H1 (cell line): ENCODE measurements at regions not wholly inside any gene's neighbourhood (a gene's known extent, or its start where the extent isn't known, plus 50 kb on each side); places are given as distances from the start of the nearest gene placed in this dataset.

ENCODE experiments used
- CTCF ChIA-PET: fragments of 300-600 bp; sonication (Branson Sonifier 250); formaldehyde crosslinking; loops from one replicate; lab custom pipeline; 2021; ENCODE audit not compliant: partially characterized antibody; lab: Charles Lee
- POLR2A ChIA-PET: fragments of 300-600 bp; sonication (Branson Sonifier 250); formaldehyde crosslinking; loops from one replicate; lab custom pipeline; 2021; ENCODE audit warnings: inconsistent platforms; ENCODE audit not compliant: partially characterized antibody; lab: Charles Lee
- DNase-seq, 2 experiments: peaks; one replicate each; pipeline versions ENCODE4 v3.0.0 to v3.0.0-alpha.2; 2010 to 2022; ENCODE audit warnings: low spot score in 2 of 2, low read depth in 1 of 2, mixed read lengths in 1 of 2
- FAIRE-seq: peaks from 2 replicates; lab custom pipeline; 2011; peaks lifted over from hg19 to GRCh38; lab: Jason Lieb, UNC
- H2AFZ ChIP-seq: 2 replicates; pipeline ENCODE4 v1.8.1; 2012; ENCODE audit warnings: low read length, inconsistent platforms
- H2AK5ac ChIP-seq: 2 replicates; pipeline ENCODE4 v1.6.1; 2013; ENCODE audit warnings: low read depth, low read length
- H2BK120ac ChIP-seq: replicated peaks from 2 replicates; pipeline ENCODE3; 2013; ENCODE audit warnings: low read depth, low read length, inconsistent platforms
- H2BK12ac ChIP-seq: 2 replicates; pipeline ENCODE4 v1.6.1; 2013; ENCODE audit warnings: low read depth, low read length
- H2BK15ac ChIP-seq: 2 replicates; pipeline ENCODE4 v1.6.1; 2013; ENCODE audit warnings: low read length
- H2BK20ac ChIP-seq: 2 replicates; pipeline ENCODE4 v1.6.1; 2013; ENCODE audit warnings: low read length
- H2BK5ac ChIP-seq: 2 replicates; pipeline ENCODE4 v1.6.1; 2013; ENCODE audit warnings: low read depth, low read length
- H3K14ac ChIP-seq: 2 replicates; pipeline ENCODE4 v1.6.1; 2013; ENCODE audit warnings: inconsistent platforms; ENCODE audit not compliant: insufficient read length
- H3K18ac ChIP-seq: 2 replicates; pipeline ENCODE4 v1.6.1; 2013; ENCODE audit warnings: low read length; ENCODE audit errors: extremely low read depth
- H3K23ac ChIP-seq: 2 replicates; pipeline ENCODE4 v1.6.1; 2013; ENCODE audit warnings: inconsistent platforms; ENCODE audit not compliant: insufficient read length
- H3K23me2 ChIP-seq: 2 replicates; pipeline ENCODE4 v1.6.1; 2013; ENCODE audit warnings: low read depth, low read length
- H3K27ac ChIP-seq: 2 replicates; pipeline ENCODE4 v1.6.1; 2011; ENCODE audit warnings: low read depth, low read length, inconsistent platforms
- H3K27me3 ChIP-seq, 4 experiments: replicated peaks in 1 of 4; 1 replicate in 1 of 4; 2 replicates in 3 of 4; pipeline versions ENCODE4 v1.6.1 to v1.8.1; 2011 to 2013; ENCODE audit warnings: low read length in 3 of 4, mild to moderate bottlenecking in 3 of 4, inconsistent platforms in 2 of 4, mixed read lengths in 2 of 4, moderate library complexity in 1 of 4; ENCODE audit not compliant: control insufficient read depth in 3 of 4, insufficient read depth in 3 of 4; ENCODE audit errors: extremely low read depth in 1 of 4
- H3K36me3 ChIP-seq, 4 experiments: 2 replicates each; pipeline versions ENCODE4 v1.6.1 to v1.8.1; 2011 to 2013; ENCODE audit warnings: mild to moderate bottlenecking in 4 of 4, low read length in 3 of 4, moderate library complexity in 2 of 4, control low read depth in 1 of 4, inconsistent platforms in 1 of 4; ENCODE audit not compliant: insufficient read depth in 4 of 4, control insufficient read depth in 2 of 4
- H3K4ac ChIP-seq: replicated peaks from 2 replicates; pipeline ENCODE3; 2013; ENCODE audit warnings: low read length, low read depth, mixed read lengths, inconsistent platforms; ENCODE audit not compliant: insufficient read length
- H3K4me1 ChIP-seq, 4 experiments: replicated peaks in 1 of 4; 1 replicate in 1 of 4; 2 replicates in 3 of 4; pipeline versions ENCODE4 v1.6.1 to v1.8.1; 2011 to 2013; ENCODE audit warnings: low read length in 3 of 4, inconsistent platforms in 2 of 4, mixed read lengths in 1 of 4; ENCODE audit not compliant: insufficient read depth in 4 of 4, control insufficient read depth in 3 of 4
- H3K4me2 ChIP-seq, 2 experiments: 2 replicates each; pipeline versions ENCODE4 v1.6.1 to v1.8.1; 2011 to 2013; ENCODE audit warnings: low read depth in 2 of 2, low read length in 2 of 2, control low read depth in 1 of 2, inconsistent platforms in 1 of 2, mild to moderate bottlenecking in 1 of 2; ENCODE audit not compliant: insufficient read depth in 1 of 2
- H3K4me3 ChIP-seq, 4 experiments: fragments of 200-600, 300-600 bp in 1 of 4; sonication (generic), shearing (Covaris generic), sonication (Bioruptor Twin) in 1 of 4; 2 replicates each; pipeline versions ENCODE4 v1.5.1 to v1.8.1; 2011 to 2016; ENCODE audit warnings: low read length in 4 of 4, low read depth in 3 of 4, control low read depth in 2 of 4, inconsistent platforms in 2 of 4, mild to moderate bottlenecking in 2 of 4, mixed read lengths in 1 of 4, moderate library complexity in 1 of 4; ENCODE audit not compliant: insufficient read depth in 2 of 4; ENCODE audit errors: extremely low read depth in 1 of 4
- H3K56ac ChIP-seq: replicated peaks from 2 replicates; pipeline ENCODE3; 2013; ENCODE audit warnings: low read depth, mild to moderate bottlenecking, mixed read lengths, low read length, inconsistent platforms; ENCODE audit not compliant: insufficient read length
- H3K79me1 ChIP-seq: 2 replicates; pipeline ENCODE4 v1.6.1; 2013; ENCODE audit warnings: low read depth, low read length, control low read depth
- H3K79me2 ChIP-seq, 2 experiments: 2 replicates each; pipeline versions ENCODE4 v1.6.1 to v1.8.1; 2012 to 2013; ENCODE audit warnings: low read length in 2 of 2, mild to moderate bottlenecking in 2 of 2, inconsistent platforms in 1 of 2; ENCODE audit not compliant: insufficient read depth in 2 of 2, control insufficient read depth in 1 of 2
- H3K9ac ChIP-seq, 4 experiments: replicated peaks in 1 of 4; 1 replicate in 1 of 4; 2 replicates in 3 of 4; pipeline versions ENCODE4 v1.6.1 to v1.8.1; 2011 to 2013; ENCODE audit warnings: low read depth in 3 of 4, low read length in 3 of 4, control low read depth in 2 of 4, mild to moderate bottlenecking in 2 of 4, moderate library complexity in 2 of 4, inconsistent platforms in 1 of 4; ENCODE audit errors: extremely low read depth in 1 of 4
- H3K9me3 ChIP-seq, 2 experiments: 2 replicates each; pipeline versions ENCODE4 v1.6.1 to v1.8.1; 2012 to 2013; ENCODE audit warnings: mild to moderate bottlenecking in 2 of 2, moderate library complexity in 2 of 2, control low read depth in 1 of 2, inconsistent platforms in 1 of 2, low read depth in 1 of 2, low read length in 1 of 2, mixed read lengths in 1 of 2; ENCODE audit not compliant: insufficient read depth in 2 of 2
- H4K20me1 ChIP-seq, 2 experiments: replicated peaks in 1 of 2; 2 replicates each; pipeline versions ENCODE3 to v1.8.1; 2011 to 2013; ENCODE audit warnings: inconsistent platforms in 2 of 2, low read length in 2 of 2, mild to moderate bottlenecking in 1 of 2; ENCODE audit not compliant: insufficient read depth in 2 of 2, control insufficient read depth in 1 of 2
- H4K5ac ChIP-seq: 2 replicates; pipeline ENCODE4 v1.6.1; 2013; ENCODE audit warnings: low read length, low read depth, mixed read lengths, inconsistent platforms; ENCODE audit not compliant: insufficient read length
- H4K8ac ChIP-seq: 2 replicates; pipeline ENCODE4 v1.8.0; 2013; ENCODE audit warnings: mild to moderate bottlenecking, moderate library complexity, low read length, inconsistent platforms; ENCODE audit not compliant: insufficient read depth; ENCODE audit errors: extremely low read depth
- H4K91ac ChIP-seq: replicated peaks from 2 replicates; pipeline ENCODE3; 2013; ENCODE audit warnings: low read length, mixed read lengths, inconsistent platforms; ENCODE audit not compliant: insufficient read length
- ATF3 ChIP-seq: IDR thresholded peaks from 2 replicates; pipeline ENCODE4 v1.6.1; 2011; ENCODE audit warnings: low read depth, mild to moderate bottlenecking, low read length; ENCODE audit not compliant: insufficient read depth
- HDAC2 ChIP-seq, 2 experiments: fragments of 300-600 bp in 1 of 2; sonication (generic) in 1 of 2; IDR thresholded peaks; 2 replicates each; pipeline ENCODE4 v1.6.1; 2011 to 2012; ENCODE audit warnings: low read depth in 2 of 2, low read length in 2 of 2, mild to moderate bottlenecking in 2 of 2, moderate library complexity in 2 of 2, borderline replicate concordance in 1 of 2, inconsistent platforms in 1 of 2
- HDAC6 ChIP-seq: IDR thresholded peaks from one replicate; pipeline ENCODE4 v1.7.1; 2012; ENCODE audit warnings: low read depth, mild to moderate bottlenecking, inconsistent platforms, low read length, moderate library complexity
- MAFK ChIP-seq: IDR thresholded peaks from 2 replicates; pipeline ENCODE4 v1.6.1; 2012; ENCODE audit warnings: low read depth, mild to moderate bottlenecking, improper control_type of control experiment, low read length
- POLR2A ChIP-seq, 2 experiments: IDR thresholded peaks; 1 replicate in 1 of 2; 2 replicates in 1 of 2; pipeline ENCODE4 v1.6.1; 2011; ENCODE audit warnings: low read depth in 2 of 2, low read length in 2 of 2, mild to moderate bottlenecking in 2 of 2; ENCODE audit errors: control extremely low read depth in 1 of 2
- POLR2AphosphoS5 ChIP-seq: IDR thresholded peaks from 2 replicates; pipeline ENCODE4 v1.6.1; 2011; ENCODE audit warnings: low read depth, low read length
- POU5F1 ChIP-seq: IDR thresholded peaks from 2 replicates; pipeline ENCODE4 v1.6.1; 2011; ENCODE audit warnings: low read depth, mild to moderate bottlenecking, low read length, moderate library complexity
- RBBP5 ChIP-seq: IDR thresholded peaks from 2 replicates; pipeline ENCODE4 v1.7.1; 2012; ENCODE audit warnings: low read depth, mild to moderate bottlenecking, inconsistent platforms, low read length, moderate library complexity, borderline replicate concordance
- RNF2 ChIP-seq: fragments of 200-900, 300-1000 bp; sonication (generic); IDR thresholded peaks from 2 replicates; pipeline ENCODE4 v1.7.1; 2016; ENCODE audit warnings: borderline replicate concordance, low read depth, mild to moderate bottlenecking, antibody characterized with exemption, low read length; ENCODE audit not compliant: poor library complexity, severe bottlenecking; ENCODE audit errors: missing control alignments
- RXRA ChIP-seq: IDR thresholded peaks from 2 replicates; pipeline ENCODE4 v1.6.1; 2011; ENCODE audit warnings: low read depth, mild to moderate bottlenecking, low read length, moderate library complexity; ENCODE audit not compliant: insufficient read depth
- SIN3A ChIP-seq, 2 experiments: IDR thresholded peaks in 1 of 2; conservative IDR thresholded peaks in 1 of 2; 2 replicates each; pipeline ENCODE4 v1.6.1; 2011 to 2012; ENCODE audit warnings: low read length in 2 of 2, improper control_type of control experiment in 1 of 2, low read depth in 1 of 2, mild to moderate bottlenecking in 1 of 2
- SIX5 ChIP-seq: IDR thresholded peaks from 2 replicates; pipeline ENCODE4 v1.6.1; 2011; ENCODE audit warnings: mild to moderate bottlenecking, low read depth, low read length
- SP2 ChIP-seq: IDR thresholded peaks from 2 replicates; pipeline ENCODE4 v1.6.1; 2012; ENCODE audit warnings: mild to moderate bottlenecking, low read length, inconsistent platforms
- TAF1 ChIP-seq: IDR thresholded peaks from 2 replicates; pipeline ENCODE4 v1.6.1; 2011; ENCODE audit warnings: mild to moderate bottlenecking, low read depth, low read length
- WGBS, 2 experiments: shearing (Covaris generic) in 1 of 2; methylation state at CpG; one replicate each; pipeline versions ENCODE4 v1.1.6 to v1.1.7; 2013 to 2015; ENCODE audit warnings: low lambda C conversion rate in 2 of 2, mixed read lengths in 2 of 2, inconsistent platforms in 1 of 2, low coverage in 1 of 2, missing lambda C conversion rate in 1 of 2; ENCODE audit not compliant: insufficient replicate concordance in 2 of 2, insufficient coverage in 1 of 2, insufficient read length in 1 of 2; ENCODE audit errors: extremely low coverage in 1 of 2, missing lambda C conversion rate in 1 of 2; 5-methylcytosine and 5-hydroxymethylcytosine counted together

- Histone ChIP-seq H2AFZ (no peak overlapping the region), H3K14ac (no peak overlapping the region), H3K27ac (no peak overlapping the region), H4K91ac (no peak overlapping the region), H3K9ac (no peak overlapping the region), H3K56ac (no peak overlapping the region), H3K4me3 (no peak overlapping the region), H3K36me3 (no peaks in the 10 kb centered on the region), H3K79me1 (no peaks in the 10 kb centered on the region), H3K27me3 (no peaks in the 10 kb centered on the region), H3K23ac (no peak overlapping the region), H3K79me2 (no peaks in the 10 kb centered on the region), H2BK5ac (no peak overlapping the region), H4K8ac (no peak overlapping the region), H2BK20ac (no peak overlapping the region), H3K4me2 (no peak overlapping the region), H3K4ac (no peak overlapping the region), H3K4me1 (peaks cover 0 to 5% (median 0%) of the 10 kb centered on the region in 4 experiments; a peak in 4 of 7 replicates), H3K23me2 (no peaks in the 10 kb centered on the region), H4K20me1 (no peaks in the 10 kb centered on the region), H2BK15ac (no peak overlapping the region), H3K18ac (no peak overlapping the region), H2AK5ac (no peak overlapping the region), H2BK120ac (no peak overlapping the region), H4K5ac (no peak overlapping the region), H3K9me3 (no peaks in the 10 kb centered on the region), H2BK12ac (no peak overlapping the region)
- DNase-seq (no peak), FAIRE-seq (no peak)
- ChIA-PET POLR2A (no interaction called here), CTCF (interaction anchor here (0.7 to 1.5 kb wide), 3 partner anchors 27 to 162 kb away, joined by 3 read pairs; no protein-coding TSS in a partner anchor)
- WGBS, 2 experiments: 93% methylated on average over 2 of the region's 2 CpGs; no CpG with 5 or more reads in 1 of the 2 experiments
- no peak for TF ChIP-seq POLR2A (IDR thresholded peaks at IDR 0.05; ENCODE audit: control extremely low read depth in 1 of 2, low read depth in 2 of 2, low read length in 2 of 2)
- TF ChIP-seq POLR2AphosphoS5: no peak
- no peak for TF ChIP-seq RXRA
- TF ChIP-seq MAFK: no peak
- no peak for TF ChIP-seq SP2
- TF ChIP-seq SIN3A (conservative IDR thresholded peaks at IDR 0.05 in 1 of 2, IDR thresholded peaks at IDR 0.05 in 1 of 2; ENCODE audit: low read depth in 1 of 2, low read length in 2 of 2): no peak
- no peak for TF ChIP-seq ATF3
- no peak for TF ChIP-seq HDAC2 (IDR thresholded peaks at IDR 0.05; ENCODE audit: borderline replicate concordance in 1 of 2, low read depth in 2 of 2, low read length in 2 of 2)
- no peak for TF ChIP-seq HDAC6
- no peak for TF ChIP-seq RBBP5
- no peak for TF ChIP-seq RNF2
- no peak for TF ChIP-seq SIX5
- TF ChIP-seq POU5F1: no peak
- no peak for TF ChIP-seq TAF1
These were observed 193.4 kb downstream of the OMA1 start for GRCh38 chr1:58353168-58353567.
